Suprapubic skin (tissue), 4 donors: ENCODE measurements at regions not wholly inside any gene's neighbourhood (a gene's known extent, or its start where the extent isn't known, plus 50 kb on each side); places are given as distances from the start of the nearest gene placed in this dataset.

Experiments
- DNase-seq, 2 donors: peaks; one replicate each; pipeline ENCODE4 v3.0.0-alpha.2; 2019; ENCODE audit warnings: low spot score in 2 of 2
- H3K27ac ChIP-seq: fragments of 200-600 bp; sonication (generic); one replicate; pipeline ENCODE4 v1.5.1; 2019
- H3K27me3 ChIP-seq: fragments of 200-600 bp; sonication (generic); one replicate; pipeline ENCODE4 v1.5.1; 2019
- H3K36me3 ChIP-seq: fragments of 200-600 bp; sonication (generic); one replicate; pipeline ENCODE4 v1.5.1; 2019
- H3K4me1 ChIP-seq: fragments of 200-600 bp; sonication (generic); one replicate; pipeline ENCODE4 v1.5.1; 2019
- H3K4me3 ChIP-seq: fragments of 200-600 bp; sonication (generic); one replicate; pipeline ENCODE4 v1.5.1; 2019; ENCODE audit warnings: mild to moderate bottlenecking
- H3K9me3 ChIP-seq: fragments of 200-600 bp; sonication (generic); one replicate; pipeline ENCODE4 v1.5.1; 2019
- EP300 ChIP-seq: sonication (generic); formaldehyde crosslinking; IDR thresholded peaks from one replicate; pipeline ENCODE4 v1.6.1; 2017; ENCODE audit warnings: antibody characterized with exemption
- POLR2A ChIP-seq, 2 donors: fragments of 450-650 bp; IDR thresholded peaks; one replicate each; pipeline ENCODE4 v1.6.1; 2017; ENCODE audit warnings: antibody characterized with exemption in 2 of 2, mild to moderate bottlenecking in 2 of 2, moderate library complexity in 2 of 2
- POLR2AphosphoS5 ChIP-seq, 3 donors: sonication (generic); formaldehyde crosslinking; IDR thresholded peaks; one replicate each; pipeline ENCODE4 v1.6.1; 2017; ENCODE audit warnings: antibody characterized with exemption in 3 of 3
- WGBS: methylation state at CpG from one replicate; pipeline ENCODE4 v1.1.5; 2018; 5-methylcytosine and 5-hydroxymethylcytosine counted together
- TF ChIP-seq, protein P1 (sequence below), 2 donors: fragments of 200-600 bp in 1 of 2; fragments of 450-650 bp in 1 of 2; sonication (generic) in 1 of 2; IDR thresholded peaks; one replicate each; pipeline ENCODE4 v1.5.1; 2016 to 2019; ENCODE audit warnings: antibody characterized with exemption in 2 of 2, mild to moderate bottlenecking in 1 of 2, moderate library complexity in 1 of 2

DNA sequence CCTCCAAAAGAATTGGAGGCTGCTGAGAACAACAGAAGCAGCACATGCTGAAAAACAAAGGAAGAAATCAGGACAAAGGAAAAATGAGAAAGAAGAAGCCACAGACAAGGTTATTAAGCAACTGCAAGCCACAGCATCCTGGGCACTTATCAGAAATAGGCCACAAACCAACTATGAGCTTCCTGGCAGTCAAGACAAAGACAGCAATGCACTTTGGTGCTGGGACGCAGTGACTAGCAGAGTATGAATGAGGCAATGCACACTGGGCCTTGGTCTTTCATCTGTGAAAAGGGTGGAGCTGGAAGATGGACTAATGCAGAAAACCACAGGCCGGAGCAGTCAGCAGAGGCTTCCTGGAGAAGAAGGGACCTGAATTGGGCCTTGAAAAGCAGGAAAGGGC, 56.0 kb upstream of the LINGO1 start:
- Histone ChIP-seq H3K9me3 (no peaks in the 10 kb centered on the region), H3K4me1 (no peaks in the 10 kb centered on the region), H3K27me3 (peaks cover 35% of the 10 kb centered on the region), H3K4me3 (no peak overlapping the region), H3K36me3 (no peaks in the 10 kb centered on the region), H3K27ac (no peak overlapping the region)
- TF ChIP-seq POLR2AphosphoS5 (IDR thresholded peaks at IDR 0.05) (no peak), POLR2A (IDR thresholded peaks at IDR 0.05) (no peak)
- TF ChIP-seq, protein P1, sequence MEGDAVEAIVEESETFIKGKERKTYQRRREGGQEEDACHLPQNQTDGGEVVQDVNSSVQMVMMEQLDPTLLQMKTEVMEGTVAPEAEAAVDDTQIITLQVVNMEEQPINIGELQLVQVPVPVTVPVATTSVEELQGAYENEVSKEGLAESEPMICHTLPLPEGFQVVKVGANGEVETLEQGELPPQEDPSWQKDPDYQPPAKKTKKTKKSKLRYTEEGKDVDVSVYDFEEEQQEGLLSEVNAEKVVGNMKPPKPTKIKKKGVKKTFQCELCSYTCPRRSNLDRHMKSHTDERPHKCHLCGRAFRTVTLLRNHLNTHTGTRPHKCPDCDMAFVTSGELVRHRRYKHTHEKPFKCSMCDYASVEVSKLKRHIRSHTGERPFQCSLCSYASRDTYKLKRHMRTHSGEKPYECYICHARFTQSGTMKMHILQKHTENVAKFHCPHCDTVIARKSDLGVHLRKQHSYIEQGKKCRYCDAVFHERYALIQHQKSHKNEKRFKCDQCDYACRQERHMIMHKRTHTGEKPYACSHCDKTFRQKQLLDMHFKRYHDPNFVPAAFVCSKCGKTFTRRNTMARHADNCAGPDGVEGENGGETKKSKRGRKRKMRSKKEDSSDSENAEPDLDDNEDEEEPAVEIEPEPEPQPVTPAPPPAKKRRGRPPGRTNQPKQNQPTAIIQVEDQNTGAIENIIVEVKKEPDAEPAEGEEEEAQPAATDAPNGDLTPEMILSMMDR (IDR thresholded peaks at IDR 0.05): no peak
- 80% methylated on average over 2 of the region's 2 CpGs for WGBS
- DNase-seq: no peak

DNA sequence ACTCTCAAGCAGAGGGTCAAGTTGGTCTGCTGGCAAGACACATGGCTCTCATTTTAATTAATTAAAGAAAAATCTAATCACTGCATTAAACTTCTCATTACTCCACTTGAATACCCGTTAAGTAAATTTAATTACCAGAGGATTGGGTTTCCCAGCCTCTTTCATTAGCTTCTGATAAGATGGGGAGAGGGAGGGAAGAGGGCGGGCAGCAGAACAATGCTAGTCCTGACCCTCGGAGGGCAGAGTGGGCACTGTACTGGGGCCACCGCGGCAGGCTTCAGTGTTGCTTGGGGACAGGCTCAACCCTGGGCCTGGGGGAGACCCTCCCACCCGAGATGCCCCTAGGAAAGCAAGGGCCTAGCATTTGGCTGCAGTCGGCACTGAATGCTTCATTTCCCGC, 55.6 kb upstream of the LINGO1 start:
- Histone ChIP-seq H3K27ac (no peak overlapping the region), H3K36me3 (no peaks in the 10 kb centered on the region), H3K4me3 (no peak overlapping the region), H3K4me1 (no peaks in the 10 kb centered on the region), H3K27me3 (peaks cover 31% of the 10 kb centered on the region), H3K9me3 (no peaks in the 10 kb centered on the region)
- no peak for TF ChIP-seq EP300
- no peak for TF ChIP-seq POLR2AphosphoS5 (IDR thresholded peaks at IDR 0.05)
- TF ChIP-seq, protein P1 (IDR thresholded peaks at IDR 0.05): no peak
- 85% methylated on average over 8 of the region's 8 CpGs for WGBS
- DNase-seq: no peak

DNA sequence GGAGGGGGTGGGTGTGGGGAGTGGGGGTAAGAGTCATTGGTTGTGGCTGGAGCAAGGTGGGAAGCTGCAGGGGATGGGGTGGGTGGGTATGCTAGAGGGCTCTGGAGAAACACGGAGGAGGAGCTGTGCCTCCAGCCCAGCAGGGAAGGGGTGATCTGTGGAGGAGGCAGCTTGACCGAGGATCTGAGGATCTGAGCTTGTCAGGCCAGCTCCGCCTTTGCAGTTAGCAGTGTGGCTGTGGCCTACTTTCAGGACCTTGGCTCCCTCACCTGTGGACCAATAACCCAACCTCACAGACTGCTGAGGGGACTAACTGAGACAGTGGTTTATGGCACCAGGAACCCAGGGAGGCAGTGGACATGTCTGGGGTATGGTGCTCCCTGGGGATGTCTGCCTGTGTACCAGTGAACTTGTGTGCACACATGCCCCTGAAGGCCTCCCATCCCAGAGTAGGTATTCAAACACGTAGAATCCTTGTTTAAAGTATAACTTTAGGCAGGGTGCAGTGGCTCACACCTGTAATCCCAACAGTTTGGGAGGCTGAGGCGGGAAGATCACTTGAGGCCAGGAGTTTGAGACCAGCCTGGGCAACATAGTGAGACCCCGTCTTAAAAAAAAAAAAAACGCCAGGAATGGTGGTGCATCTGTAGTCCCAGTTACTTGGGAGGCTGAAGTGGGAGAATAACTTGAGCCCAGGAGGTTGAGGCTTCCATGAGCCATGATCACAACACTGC, 52.5 kb upstream of the LINGO1 start:
- TF ChIP-seq, protein P1 (IDR thresholded peaks at IDR 0.05): no peak
- TF ChIP-seq POLR2AphosphoS5 (IDR thresholded peaks at IDR 0.05) (no peak), POLR2A (IDR thresholded peaks at IDR 0.05) (no peak), EP300 (no peak)

DNA sequence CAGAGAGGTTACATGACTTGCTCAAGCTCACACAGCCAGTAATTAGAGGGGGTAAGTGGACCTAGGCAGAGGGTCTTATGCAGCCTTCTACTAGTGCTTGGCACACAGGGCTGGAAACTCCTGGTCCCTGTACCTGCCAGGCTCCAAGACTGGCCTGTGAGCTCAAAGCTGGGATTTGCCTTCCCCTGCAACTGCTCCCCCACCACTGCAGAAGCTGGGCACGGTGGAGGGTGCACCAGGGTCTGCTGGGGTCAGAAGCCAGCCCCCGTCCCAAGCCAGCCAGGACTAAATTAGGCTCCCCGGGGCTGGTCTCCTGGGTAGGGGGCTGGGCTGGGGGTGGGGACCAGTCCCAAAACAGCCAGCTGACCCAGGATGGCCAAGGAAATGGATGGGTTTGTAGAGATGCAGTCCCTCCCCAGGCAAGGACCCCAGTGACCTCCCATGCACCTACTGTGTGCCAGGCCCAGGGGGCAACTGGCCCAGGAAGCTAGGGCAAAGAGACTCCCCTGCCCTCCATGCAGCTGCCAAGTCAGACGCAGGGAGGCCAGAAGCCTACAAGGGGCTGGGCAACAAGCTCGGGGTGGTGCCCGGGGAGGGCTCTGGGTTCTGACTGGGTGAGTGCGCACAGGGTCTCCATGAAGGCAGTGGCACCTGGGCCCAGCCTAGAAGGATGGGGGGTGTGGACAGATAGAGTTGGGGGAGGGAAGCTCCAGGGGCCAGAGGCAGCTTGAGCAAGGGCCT, 51.8 kb upstream of the LINGO1 start:
- DNase-seq: no peak
- Histone ChIP-seq H3K4me3 (no peak overlapping the region), H3K9me3 (no peaks in the 10 kb centered on the region), H3K36me3 (no peaks in the 10 kb centered on the region), H3K27me3 (peaks cover 12% of the 10 kb centered on the region), H3K27ac (no peak overlapping the region), H3K4me1 (no peaks in the 10 kb centered on the region)
- no peak for TF ChIP-seq POLR2AphosphoS5 (IDR thresholded peaks at IDR 0.05)
- TF ChIP-seq, protein P1 (IDR thresholded peaks at IDR 0.05): no peak
- no peak for TF ChIP-seq EP300
- no peak for TF ChIP-seq POLR2A (IDR thresholded peaks at IDR 0.05)
- 84% methylated on average over 5 of the region's 7 CpGs for WGBS

More for the DNA sequence above, 52.5 kb upstream of the LINGO1 start:
- Histone ChIP-seq H3K9me3 (no peaks in the 10 kb centered on the region), H3K4me1 (no peaks in the 10 kb centered on the region), H3K27ac (no peak overlapping the region), H3K4me3 (no peak overlapping the region), H3K27me3 (peaks cover 14% of the 10 kb centered on the region), H3K36me3 (no peaks in the 10 kb centered on the region)
- 86% methylated on average over 7 of the region's 7 CpGs for WGBS
- DNase-seq: no peak

DNA sequence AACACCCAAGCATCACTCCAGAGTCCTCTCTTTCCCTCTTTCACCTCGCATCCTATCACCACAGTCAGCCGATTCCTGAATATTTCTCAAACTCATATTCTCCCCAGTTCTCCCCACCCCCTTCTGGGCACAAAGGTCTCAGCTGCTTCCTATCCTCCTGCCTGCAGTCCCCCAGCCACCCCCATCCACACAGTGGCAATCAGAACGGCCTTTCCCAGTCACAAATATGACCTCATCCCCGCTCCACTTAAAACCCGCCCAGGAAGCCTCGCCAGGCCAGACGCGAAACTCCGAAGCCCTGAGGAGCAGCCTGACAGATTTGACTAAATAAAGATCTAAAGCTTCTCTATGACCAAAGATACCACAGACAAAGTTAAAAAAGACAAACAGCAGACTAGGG, 49.9 kb upstream of the LINGO1 start:
- Histone ChIP-seq H3K27me3 (peaks cover 10% of the 10 kb centered on the region), H3K27ac (no peak overlapping the region), H3K4me3 (no peak overlapping the region), H3K9me3 (no peaks in the 10 kb centered on the region), H3K4me1 (no peaks in the 10 kb centered on the region), H3K36me3 (no peaks in the 10 kb centered on the region)
- WGBS: 74% methylated on average over 9 of the region's 9 CpGs
- no peak for DNase-seq
- TF ChIP-seq EP300 (no peak), POLR2AphosphoS5 (IDR thresholded peaks at IDR 0.05) (no peak), POLR2A (IDR thresholded peaks at IDR 0.05) (no peak)
- TF ChIP-seq, protein P1 (IDR thresholded peaks at IDR 0.05): no peak
